HT-29 (cell line): ENCODE measurements at regions not wholly inside any gene's neighbourhood (a gene's known extent, or its start where the extent isn't known, plus 50 kb on each side); places are given as distances from the start of the nearest gene placed in this dataset.

Experiments used
- DNase-seq: peaks from one replicate; pipeline ENCODE4 v3.0.0-alpha.2; 2015; ENCODE audit warnings: low spot score

GRCh38 chr4:4694296-4694772 lies 152.5 kb upstream of the STX18 start:
- DNase-seq: peak; percentile 2

GRCh38 chr4:4693755-4694295 lies 152.0 kb upstream of the STX18 start:
- no peak for DNase-seq

- no peak for DNase-seq
Observed at GRCh38 chr4:4693258-4693657, 151.4 kb upstream of the STX18 start.

- no peak for DNase-seq
Observed at GRCh38 chr4:4690854-4691253, 149.0 kb upstream of the STX18 start.

DNA sequence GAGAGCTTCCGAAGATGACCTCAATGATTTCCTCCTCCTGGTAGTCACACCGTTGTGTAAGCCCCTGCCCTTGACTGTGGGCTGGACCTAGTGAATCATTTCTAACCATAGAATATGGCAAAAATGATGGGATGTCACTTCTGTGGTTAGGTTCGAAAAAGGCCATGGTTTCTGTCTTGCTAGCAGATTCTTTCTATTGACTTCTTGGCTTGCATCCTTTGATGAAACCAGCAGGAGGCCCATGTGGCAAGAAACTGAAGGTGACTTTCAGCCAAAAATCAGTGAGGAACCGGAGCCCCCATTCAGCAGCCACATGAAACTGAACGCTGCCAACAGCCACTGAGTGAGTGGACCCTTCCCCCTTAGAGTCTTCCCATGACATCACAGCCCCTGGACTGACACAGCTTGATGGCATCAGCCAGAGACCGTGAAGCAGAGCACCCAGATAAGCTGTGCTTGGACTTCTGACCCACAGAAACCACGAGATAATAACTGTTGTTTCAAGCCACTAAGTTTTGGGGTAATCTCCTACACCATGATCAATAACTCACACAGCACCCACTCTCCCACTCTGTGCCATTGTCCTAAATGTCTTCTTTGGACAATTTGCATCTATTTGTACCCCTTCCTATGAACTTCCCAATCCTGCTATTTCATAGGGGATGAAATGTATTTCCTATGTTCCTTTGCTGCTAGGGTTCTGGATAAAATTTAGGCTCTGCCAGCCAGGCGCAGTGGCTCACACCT lies 148.0 kb upstream of the STX18 start:
- no peak for DNase-seq

GRCh38 chr4:4687935-4688727 lies 146.3 kb upstream of the STX18 start:
- DNase-seq: no peak

DNA sequence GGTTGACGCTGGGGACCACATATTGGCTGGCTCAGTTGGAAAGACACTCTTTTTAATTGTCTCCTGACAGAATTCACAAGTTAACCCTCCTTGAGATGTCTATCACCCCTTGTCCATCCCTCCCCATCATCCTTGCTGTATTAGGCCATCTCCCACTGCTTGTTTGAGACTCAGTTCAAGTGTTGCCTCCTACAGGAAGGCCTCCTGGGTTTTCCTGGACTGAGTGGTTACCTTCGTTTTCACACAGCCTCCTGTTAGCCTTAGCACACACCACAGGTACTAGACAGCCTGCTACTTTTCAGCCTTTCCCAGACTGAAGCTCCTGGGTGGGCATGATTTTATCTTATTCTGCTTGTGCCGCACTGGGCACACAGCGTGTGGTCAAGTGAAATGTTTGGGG lies 145.3 kb upstream of the STX18 start:
- DNase-seq: no peak

DNA sequence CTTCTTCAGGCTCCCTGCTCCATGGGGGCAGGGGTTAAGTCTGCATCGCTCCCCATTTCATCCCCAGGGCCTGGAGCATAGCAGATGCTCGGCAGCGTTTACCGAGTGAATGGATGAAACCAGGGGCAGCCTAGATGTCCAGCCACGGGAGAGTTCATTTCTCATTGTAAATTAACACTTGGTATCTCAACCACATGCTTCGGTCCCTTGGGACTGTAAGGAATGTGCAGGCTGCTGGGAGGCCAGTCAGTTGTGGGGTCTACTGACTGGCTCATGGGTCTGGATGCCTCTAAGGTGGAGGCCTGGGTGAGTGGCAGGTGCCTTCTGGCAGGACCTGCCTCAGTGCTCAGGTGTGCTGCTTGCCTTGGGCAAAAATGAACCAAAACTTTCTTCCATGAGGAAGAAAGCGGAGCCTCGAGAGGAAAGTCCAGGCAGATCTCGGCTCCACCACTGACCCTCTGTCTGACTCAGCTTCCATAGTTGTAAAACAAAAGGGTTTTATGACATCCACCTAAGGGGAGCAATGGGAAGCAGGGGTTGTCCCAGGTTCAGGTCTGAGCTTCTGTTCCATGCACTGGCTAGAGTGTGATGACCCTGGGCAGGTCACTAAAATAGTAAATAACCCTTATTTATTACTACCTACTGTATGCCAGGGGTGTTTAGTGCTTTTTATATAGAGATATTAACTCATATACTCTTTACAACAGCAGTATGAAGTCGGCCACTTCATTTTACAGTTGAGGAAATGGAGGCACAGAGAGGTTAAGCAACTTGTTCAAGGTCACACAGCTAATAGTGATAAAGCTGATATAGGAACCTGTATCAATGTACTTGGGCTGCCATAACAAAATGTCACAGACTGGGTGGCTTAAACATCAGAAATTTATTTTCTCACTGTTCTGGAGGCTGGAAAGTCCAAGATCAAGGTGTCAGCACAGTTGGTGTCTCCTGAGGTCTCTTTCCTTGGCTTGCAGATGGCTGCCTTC lies 144.3 kb upstream of the STX18 start:
- DNase-seq: no peak

GRCh38 chr4:4681653-4682052 lies 139.8 kb upstream of the STX18 start:
- DNase-seq: no peak

GRCh38 chr4:4680758-4681157 lies 138.9 kb upstream of the STX18 start:
- DNase-seq: no peak

DNA sequence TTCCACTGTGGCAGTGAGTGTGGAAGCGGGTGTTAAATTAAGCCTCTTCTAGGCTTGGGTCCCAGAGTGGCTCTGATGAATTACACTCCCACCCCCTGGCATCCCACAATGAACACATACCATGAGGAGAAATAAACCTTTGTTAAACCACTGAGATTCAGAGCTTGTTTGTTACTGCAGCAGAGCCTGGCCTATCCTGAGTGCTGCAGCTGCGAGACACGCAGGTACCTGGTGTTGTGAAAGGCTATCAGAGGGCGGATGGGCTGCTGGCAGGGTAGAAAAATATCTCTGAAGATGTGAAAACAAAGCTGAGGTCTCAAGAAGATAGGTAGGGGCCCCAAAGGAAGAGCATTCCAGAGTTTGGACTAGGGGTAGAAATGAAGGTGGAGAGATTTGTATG lies 138.4 kb upstream of the STX18 start:
- DNase-seq: no peak

- DNase-seq: no peak
Observed at GRCh38 chr4:4677556-4678522, 136.0 kb upstream of the STX18 start.

DNA sequence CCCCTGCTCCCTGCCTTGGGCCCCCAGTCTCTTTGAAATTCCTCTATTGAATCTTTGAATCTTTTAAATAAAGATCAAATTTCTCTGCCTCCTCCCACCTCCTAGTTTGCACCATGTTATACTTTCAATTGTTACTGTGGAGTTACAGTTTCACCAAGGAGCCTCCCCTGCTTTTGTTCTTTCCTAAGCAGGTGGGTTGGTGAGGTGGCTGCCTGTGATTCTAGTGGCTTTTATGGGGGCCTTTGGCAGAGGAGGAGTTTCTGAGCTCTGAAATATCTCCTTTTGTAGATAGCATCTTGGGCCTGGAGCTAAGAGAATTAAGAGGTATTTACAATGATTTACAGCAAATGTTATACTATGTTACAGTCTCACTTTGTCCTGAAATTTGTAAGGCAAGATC lies 133.8 kb upstream of the STX18 start:
- DNase-seq: no peak

DNA sequence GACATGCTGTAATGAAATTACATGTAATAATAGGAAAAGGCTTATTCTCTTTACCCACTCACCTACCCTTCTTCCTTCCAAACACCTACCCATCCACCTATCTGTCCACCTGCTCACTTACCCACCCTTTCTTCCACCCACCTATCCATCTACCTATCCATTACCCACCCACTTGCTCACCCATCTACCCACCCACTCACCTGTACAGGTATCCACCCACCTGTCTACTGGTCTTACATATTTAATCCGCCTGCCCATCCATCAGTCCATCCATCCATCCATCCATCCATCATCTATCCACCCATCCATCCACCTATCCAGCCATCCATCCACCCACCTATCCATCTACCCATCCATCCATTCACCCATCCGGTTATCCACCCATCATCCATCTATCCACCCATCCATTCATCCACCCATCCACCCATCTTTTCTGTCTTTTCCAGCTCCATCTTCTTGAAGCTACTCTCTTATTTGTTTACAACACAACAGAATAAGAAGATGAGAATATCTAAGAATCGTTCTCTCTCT lies 133.3 kb upstream of the STX18 start:
- no peak for DNase-seq

DNA sequence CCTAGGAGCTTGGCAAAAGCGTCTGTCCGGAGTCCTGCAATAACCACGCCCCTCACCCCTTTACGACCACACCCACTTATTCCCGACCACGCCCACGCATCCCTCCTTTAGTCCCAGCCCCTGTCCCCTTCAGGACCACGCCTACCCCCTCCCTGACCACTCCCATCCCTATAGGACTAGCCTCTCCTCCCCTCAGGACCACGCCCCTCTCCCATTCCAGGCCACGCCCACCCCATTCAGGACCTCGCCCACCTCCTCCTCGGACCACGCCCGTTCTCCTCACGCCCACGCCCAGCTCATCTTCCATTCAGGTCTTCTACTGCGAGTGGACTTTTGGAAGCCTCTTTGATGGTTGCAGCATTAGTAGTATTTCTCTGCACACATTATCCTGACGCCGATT lies 131.2 kb upstream of the STX18 start:
- peak; percentile 56 for DNase-seq

GRCh38 chr4:4672402-4672801 lies 130.6 kb upstream of the STX18 start:
- DNase-seq: no peak

DNA sequence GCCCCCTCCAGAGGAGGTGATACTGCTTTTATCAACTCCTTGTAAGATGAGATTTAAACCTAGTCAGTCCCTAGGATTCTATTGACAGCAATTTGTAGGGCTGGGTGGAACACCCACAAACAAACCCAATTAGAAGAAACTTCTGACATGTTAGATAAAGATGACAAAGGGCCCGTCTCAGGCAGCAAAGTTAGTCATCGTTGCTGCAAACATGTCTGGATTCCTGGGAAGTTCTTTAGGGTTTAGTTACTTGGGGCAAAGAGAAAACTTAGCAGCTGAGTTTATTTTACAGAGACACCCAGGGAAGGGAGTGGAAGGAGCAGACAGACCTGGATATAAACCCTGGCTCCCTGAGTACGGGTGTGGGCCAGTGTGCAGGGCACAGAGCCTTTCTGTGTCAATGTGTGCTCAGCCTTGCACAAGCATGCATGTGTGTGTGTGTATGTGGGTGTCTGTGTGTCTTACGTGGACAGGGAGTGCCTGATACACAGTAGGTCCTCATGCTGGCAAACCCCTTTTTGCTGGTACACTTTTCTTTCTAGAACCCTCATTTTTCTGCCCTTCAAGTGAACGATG lies 130.0 kb upstream of the STX18 start:
- no peak for DNase-seq

DNA sequence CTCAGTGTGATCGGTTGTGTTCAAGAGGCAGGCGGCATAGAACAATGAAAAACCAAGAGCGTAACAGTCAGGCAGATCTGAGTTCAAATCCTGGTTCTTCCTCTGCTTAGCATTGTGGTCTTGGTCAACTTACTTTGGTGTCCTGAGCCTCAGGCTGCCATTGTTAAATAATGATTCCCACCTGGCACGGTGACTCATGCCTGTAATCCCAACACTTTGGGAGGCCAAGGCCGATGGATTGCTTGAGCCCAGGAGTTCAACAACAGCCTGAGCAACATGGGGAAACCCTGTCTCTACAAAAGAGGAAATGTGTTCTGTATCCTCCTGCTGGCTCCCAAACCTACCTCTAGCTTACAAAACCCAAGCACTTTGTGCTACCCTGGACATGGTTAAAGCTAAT lies 129.0 kb upstream of the STX18 start:
- no peak for DNase-seq

GRCh38 chr4:4668355-4669210 lies 126.7 kb upstream of the STX18 start:
- DNase-seq: no peak
